ENCODE measurements at regions not wholly inside any gene's neighbourhood (a gene's known extent, or its start where the extent isn't known, plus 50 kb on each side); places are given as distances from the start of the nearest gene placed in this dataset.

DNA sequence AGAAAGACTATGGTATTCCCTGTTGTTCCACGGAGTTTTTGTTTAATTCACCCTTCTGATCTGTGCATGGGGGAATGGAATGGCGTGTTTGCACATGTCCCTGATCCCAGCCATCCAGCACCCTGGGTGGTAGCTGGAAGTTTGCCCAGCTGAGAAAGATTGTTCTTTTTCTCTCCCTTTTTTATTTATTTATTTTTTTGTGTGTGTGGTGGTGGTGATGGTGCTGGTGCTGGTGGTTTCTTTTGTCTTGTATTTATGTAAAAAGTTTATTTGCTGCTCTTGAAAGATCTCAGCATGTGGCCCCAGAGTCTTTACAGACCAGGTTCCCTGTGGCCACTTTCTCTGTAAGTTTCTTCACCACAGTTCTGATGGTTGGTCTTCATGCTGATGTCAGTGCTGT lies 372.6 kb downstream of the UTRN start:
- TF ChIP-seq EGR1 (IDR thresholded peaks at IDR 0.05) (no peak), EP300 (IDR thresholded peaks at IDR 0.05; ENCODE audit: borderline replicate concordance) (no peak), RAD21 (IDR thresholded peaks at IDR 0.05; ENCODE audit: low read depth) (no peak), ZBTB7A (IDR thresholded peaks at IDR 0.05; ENCODE audit: low read depth) (no peak), FOXM1 (IDR thresholded peaks at IDR 0.05; ENCODE audit: borderline replicate concordance, low read depth) (no peak), CREB1 (IDR thresholded peaks at IDR 0.05; ENCODE audit: low read depth) (no peak), TCF12 (IDR thresholded peaks at IDR 0.05; ENCODE audit: low read depth) (no peak)
- TF ChIP-seq, protein P1, sequence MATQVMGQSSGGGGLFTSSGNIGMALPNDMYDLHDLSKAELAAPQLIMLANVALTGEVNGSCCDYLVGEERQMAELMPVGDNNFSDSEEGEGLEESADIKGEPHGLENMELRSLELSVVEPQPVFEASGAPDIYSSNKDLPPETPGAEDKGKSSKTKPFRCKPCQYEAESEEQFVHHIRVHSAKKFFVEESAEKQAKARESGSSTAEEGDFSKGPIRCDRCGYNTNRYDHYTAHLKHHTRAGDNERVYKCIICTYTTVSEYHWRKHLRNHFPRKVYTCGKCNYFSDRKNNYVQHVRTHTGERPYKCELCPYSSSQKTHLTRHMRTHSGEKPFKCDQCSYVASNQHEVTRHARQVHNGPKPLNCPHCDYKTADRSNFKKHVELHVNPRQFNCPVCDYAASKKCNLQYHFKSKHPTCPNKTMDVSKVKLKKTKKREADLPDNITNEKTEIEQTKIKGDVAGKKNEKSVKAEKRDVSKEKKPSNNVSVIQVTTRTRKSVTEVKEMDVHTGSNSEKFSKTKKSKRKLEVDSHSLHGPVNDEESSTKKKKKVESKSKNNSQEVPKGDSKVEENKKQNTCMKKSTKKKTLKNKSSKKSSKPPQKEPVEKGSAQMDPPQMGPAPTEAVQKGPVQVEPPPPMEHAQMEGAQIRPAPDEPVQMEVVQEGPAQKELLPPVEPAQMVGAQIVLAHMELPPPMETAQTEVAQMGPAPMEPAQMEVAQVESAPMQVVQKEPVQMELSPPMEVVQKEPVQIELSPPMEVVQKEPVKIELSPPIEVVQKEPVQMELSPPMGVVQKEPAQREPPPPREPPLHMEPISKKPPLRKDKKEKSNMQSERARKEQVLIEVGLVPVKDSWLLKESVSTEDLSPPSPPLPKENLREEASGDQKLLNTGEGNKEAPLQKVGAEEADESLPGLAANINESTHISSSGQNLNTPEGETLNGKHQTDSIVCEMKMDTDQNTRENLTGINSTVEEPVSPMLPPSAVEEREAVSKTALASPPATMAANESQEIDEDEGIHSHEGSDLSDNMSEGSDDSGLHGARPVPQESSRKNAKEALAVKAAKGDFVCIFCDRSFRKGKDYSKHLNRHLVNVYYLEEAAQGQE (IDR thresholded peaks at IDR 0.05; ENCODE audit: low read depth), result no peak
- TF ChIP-seq, protein P2, sequence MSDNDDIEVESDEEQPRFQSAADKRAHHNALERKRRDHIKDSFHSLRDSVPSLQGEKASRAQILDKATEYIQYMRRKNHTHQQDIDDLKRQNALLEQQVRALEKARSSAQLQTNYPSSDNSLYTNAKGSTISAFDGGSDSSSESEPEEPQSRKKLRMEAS (IDR thresholded peaks at IDR 0.05), result no peak
- TF ChIP-seq, protein P3, sequence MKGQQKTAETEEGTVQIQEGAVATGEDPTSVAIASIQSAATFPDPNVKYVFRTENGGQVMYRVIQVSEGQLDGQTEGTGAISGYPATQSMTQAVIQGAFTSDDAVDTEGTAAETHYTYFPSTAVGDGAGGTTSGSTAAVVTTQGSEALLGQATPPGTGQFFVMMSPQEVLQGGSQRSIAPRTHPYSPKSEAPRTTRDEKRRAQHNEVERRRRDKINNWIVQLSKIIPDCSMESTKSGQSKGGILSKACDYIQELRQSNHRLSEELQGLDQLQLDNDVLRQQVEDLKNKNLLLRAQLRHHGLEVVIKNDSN (IDR thresholded peaks at IDR 0.05), result no peak
